ENCODE measurements at regions not wholly inside any gene's neighbourhood (a gene's known extent, or its start where the extent isn't known, plus 50 kb on each side); places are given as distances from the start of the nearest gene placed in this dataset.

DNA sequence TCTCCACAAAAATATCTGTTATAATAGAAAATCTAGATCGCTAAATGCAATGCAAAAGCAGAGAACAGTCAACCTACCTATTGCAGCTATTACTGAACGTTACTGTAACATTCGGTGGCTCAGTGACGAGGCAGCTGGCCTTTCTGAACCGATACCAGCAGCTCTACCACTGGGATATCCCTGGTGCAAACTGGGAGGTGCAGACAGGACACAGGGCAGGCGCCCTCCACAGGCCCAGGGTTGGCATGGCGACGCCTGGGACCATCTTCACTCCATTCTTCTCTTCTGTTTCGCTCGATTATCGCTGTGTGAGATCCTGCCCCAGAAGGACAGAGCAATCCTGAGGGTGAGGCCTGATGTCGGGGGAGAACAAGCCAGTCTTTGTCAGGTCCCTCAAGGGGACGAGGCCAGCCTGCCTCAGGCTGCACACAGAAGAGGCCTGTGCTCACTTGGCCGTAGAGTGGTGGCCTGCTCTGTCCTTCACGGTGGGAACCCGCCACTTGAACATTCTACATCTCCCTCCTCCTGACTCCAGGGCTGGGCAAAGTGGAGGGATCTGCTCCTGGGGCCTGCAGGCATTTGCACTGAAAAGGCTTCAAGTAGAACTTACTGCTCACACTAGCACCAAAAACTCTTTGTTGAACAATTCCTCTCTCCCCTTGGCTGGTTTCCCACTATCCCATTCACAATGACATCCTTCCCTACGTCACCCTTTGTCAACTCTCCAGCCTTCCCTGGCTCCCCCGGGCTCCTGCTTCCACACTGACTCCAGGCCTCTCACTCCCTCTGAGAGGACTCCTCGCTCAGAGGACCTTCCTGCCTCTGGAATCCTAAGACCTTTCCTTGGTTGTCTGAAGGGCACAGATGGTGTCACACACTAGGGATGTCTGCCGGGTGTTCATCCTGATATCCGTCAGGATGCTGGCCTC, 49.7 kb downstream of the CYRIA start:
- no peak for DNase-seq (ENCODE audit: low spot score)

DNA sequence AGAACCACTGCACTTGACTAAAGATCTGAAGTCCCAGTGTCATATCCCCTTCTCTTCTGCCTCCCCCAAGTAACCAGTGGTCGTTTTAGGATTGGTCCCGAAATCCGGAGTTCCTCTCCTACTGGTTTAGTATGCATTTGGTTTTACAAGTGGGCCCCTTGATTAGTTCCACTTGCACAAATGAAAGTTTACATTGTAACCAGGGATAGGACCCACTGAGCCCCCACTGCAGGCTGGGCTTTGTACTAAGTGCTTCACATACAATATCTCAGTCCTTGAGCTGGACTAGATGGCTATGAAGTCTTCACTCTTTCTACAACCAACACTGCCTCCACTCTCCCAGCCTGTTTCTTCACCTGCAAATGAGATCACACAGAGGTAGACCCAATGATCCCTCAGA, 50.4 kb downstream of the CYRIA start:
- DNase-seq (ENCODE audit: low spot score), result no peak

DNA sequence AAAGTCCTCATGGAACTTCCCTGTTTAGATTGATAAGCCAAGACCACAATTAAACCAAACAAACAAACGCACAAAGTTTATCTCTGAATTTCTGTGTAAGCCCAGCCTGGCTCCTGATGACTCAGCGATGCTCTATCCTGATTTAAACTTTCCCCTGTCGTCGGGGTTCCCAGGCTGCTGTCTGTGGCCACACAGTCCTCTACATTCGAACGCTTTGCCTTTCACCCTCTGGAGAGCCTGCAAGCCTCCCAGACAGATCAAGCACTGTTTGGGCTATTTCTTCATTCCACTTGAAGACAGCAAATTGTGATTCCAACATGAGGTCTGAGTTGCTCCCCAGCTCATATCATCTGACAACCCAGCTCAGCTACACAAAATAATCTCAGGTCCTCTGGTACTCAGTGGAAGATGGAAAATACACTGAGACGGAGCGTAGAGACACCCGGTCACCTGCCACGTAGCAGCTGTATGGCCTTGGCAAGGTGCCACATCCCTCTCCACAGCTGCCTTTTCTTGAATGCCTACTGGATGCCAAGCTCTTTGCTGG, 51.2 kb downstream of the CYRIA start:
- no peak for DNase-seq (ENCODE audit: low spot score)

DNA sequence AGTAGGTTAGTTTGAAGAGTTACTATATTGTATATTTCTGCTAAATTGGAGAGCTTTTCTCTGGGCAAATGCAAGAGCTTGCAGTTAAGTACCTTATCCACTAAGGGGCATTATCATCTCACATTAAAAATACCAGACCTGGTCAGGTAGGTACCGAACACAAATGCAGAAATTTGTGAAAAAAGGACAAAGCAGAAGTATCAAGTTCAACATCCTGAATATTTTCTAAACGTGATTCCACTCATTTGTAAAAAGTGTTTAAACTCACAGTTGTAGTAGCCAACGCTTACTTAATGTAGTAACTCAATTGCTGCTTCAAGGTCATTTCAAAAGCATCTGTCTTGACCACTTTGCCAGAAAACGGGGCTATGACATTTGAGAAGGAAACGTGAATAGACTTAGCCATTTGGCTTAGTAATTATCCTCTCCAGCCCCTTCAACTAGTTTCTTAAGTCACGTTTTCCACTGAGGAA, 52.1 kb downstream of the CYRIA start:
- no peak for DNase-seq (ENCODE audit: low spot score)

DNA sequence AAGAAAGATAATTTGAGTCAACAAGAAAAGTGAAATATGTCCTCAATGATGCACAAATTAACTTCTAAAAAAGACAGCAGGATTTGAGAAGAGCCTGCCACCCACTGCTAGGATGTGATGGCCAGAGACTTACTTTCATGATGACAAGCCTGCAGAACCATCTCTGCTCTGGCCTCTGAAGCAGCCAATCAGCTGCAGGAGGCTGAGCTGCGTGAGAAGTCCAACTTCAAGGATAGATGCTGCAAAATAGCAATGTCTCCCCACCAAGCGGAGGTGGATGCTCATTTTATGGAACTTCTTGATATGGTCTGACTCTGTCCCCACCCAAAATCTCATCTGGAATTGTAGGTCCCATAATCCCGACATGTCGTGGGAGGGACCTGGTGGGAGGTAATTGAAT, 53.1 kb downstream of the CYRIA start:
- DNase-seq (ENCODE audit: low spot score), result no peak

DNA sequence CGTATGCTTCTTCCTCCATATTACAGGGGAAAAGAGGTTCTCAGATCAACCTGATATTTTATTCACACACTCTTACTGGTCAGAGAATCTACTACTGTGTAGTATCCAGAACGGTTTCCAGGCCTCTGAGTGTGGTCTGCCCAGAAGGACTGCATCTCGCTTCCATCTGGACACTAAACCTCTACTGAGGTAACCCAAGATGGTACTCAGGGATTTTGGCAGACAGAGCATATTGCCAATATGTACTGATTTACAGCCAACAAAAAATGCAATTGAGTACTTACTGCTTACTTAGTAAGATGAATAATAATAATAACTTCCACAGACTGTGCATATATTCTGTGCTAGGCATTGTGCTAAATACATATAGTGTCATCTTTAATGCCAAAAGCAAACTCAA, 55.8 kb downstream of the CYRIA start:
- no peak for DNase-seq (ENCODE audit: low spot score)

DNA sequence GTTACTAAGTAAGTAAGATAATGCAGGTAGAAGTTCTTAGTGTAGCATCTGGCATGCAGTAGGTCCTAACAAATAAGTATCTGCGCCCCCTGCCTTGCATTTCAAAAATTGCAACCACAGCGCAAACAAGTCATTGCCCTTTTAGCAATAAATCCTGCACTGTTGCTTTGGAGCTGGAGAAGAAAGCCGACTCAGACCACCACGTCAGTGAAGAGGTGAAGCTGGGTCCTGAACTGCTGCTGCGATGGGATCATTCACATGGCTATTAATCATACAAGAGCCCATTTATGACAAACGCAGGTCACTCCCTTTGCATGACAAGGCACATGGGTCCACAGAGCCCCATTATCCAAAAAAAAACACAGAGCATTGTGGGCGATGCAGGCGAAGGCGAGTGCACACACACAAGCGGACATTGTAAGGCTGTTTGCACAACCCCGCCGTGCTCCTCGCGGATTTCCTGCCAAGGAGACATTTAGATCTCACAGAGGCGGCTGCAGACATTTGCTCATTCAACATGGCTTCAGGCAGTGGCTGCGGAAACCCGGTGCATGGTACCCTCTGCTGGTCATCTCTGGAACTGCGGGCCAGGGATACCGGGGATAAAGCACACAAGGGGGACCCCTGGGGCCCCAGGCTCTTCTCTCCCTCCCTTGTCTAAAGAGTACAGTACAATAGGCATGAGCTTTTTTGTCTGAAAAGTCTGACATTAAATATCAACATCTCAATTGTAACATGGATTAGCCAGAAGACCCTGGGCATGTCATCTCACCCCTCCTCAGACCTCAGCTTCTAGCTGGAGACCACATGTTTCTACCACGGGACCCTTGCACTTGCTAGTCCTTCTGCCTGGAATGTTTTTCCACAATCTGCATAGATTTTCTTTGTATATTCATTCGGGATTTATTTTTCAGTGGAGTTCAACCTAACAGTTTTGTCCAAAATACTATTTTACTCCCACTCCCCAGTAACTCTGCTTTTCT, 56.7 kb downstream of the CYRIA start:
- DNase-seq (ENCODE audit: low spot score), result peak; percentile 84

DNA sequence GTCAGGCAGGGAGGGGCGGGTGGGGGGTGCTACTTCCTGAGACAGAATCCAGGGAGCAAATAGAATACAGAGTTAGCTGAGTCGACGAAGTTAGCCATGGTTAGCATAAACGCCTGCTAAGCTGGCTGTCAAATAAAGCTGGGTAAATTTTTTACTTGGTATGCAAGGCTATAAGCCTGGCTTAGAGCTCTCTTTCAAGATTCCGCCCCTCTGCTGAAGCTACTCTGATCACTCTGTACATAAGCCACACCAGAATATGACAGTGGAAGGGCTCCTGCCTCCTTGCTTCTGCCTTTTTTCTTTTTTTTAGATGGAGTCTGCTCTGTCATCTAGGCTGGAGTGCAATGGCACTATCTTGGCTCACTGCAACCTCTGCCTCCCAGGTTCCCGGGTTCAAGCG, 58.3 kb downstream of the CYRIA start:
- DNase-seq (ENCODE audit: low spot score), result no peak

DNA sequence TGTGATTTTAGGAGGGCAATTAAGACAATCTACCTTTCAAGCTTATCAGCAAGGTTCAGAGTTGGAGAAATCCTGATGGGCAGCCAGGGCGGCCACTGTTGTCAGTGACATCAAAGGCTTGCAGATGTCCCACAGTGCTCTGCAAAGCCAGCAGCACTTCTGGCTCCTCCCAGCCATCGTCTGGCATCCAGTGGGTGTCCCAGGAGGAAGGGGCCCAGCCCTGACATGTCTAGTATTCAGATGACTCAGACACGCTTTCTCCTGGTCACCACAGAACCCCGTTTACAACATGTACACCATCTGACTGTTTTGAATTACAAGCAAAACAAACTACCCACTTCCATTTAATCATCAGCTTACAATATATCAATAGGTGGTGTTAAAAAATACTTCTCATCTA, 61.4 kb downstream of the CYRIA start:
- DNase-seq (ENCODE audit: low spot score), result no peak

DNA sequence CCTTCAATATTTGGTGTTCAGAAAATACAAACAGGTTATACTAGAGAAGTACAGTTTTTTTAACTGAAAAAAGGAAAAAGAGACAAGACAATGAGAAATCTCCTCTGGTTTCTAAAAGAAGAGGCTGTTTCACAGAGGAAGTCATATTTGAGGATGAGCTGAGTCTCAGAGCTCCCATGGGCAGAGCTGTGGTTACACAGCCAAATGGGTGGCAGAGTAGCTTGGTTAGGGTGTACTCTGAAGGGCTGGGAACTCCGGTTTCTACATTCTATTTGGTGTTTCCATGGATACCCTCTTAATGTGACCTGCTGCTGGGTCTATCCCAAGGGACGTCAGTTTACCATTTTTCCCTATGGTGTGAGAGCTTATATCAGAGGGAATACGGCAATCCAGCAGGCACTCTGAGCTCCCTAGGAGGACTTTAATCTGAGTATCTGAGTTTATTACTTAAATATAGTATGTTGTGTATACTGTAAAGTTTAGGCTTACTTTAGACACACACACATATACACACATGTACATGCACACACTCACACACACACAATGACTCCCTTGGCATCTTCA, 74.2 kb downstream of the CYRIA start:
- no peak for DNase-seq (ENCODE audit: low spot score)

DNA sequence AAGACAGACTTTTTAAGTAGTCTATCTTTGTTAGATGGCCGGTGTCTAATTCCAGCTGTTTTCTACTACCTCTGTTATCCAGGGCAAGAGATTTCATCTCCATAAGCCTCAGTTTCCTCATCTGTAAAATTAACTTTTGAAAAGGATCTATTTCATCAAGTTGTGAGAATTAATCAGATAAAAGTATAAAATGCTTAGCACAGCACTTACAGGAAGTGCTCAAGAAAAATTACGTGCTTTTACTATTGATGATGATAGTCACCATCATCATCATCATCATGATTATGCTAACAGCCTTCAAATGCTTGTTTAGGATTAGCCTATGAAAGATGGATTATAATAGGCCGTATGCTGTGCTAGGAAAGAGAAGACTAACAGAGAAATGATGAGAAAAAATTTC, 76.2 kb downstream of the CYRIA start:
- no peak for DNase-seq (ENCODE audit: low spot score)

DNA sequence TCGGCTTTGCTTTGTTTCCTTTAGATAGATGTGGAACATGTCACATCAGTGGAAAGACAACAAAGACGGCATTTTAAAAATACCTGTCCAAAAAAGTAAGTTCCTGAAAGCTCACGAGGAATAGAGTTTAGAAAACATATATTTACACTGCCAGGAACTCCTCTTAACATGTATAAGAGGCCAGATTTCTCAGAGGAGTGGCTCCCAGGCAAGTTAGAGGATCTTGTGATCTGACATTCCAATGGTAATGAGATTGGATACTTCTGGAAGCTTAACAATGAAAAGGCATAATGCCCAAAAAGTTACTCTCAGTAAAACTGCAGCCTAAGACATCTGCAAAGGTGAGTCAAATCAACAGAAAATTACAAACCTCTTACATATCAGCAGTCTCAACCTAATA, 77.1 kb downstream of the CYRIA start:
- DNase-seq (ENCODE audit: low spot score), result no peak

DNA sequence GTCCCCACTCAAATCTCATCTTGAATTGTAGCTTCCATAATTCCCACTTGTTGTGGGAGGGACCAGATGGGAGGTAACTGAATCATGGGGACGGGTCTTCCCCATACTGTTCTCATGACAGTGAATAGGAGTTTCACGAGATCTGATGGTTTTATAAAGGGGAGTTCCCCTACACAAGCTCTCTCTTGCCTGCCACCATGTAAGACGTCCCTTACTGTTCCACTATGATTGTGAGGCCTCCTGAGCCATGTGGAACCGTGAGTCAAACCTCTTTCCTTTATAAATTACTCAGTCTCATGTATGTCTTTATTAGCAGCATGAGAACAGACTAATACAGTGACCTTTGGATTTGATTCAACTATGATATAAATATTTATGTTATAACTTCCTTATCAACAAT, 78.0 kb downstream of the CYRIA start:
- no peak for DNase-seq (ENCODE audit: low spot score)

DNA sequence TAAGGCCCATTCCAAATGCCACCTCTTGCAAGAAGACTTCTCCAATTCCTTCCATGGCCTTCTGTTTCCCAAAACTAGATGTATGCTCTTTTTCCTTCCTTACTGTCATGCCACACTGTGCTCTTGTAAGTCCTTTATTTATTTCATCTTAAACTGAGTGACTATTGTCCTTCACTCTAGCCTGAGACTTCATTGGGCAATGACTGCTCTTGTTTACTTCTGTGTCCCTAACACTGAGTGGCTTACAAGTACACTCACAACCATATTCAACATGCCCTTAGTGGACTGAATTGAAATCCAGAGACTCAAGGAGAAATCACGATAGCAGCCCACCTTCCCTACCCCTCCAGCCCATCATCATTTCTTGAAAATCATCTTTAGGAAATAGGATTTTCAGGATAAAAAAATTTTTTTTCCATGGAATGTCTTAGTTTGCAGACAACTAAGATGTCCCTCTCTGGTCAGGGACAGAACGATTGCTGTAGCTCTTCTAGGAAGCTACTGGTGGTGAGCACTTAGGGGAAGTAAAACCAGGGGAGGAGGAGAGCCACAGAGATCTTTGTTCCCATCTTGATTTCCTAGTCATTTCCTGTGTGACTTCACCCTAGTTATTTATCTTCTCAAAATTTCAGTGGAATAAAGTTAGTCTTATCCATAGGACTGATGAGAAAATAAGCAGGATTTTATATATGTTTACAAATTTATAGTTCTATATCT, 80.7 kb downstream of the CYRIA start:
- no peak for DNase-seq (ENCODE audit: low spot score)

DNA sequence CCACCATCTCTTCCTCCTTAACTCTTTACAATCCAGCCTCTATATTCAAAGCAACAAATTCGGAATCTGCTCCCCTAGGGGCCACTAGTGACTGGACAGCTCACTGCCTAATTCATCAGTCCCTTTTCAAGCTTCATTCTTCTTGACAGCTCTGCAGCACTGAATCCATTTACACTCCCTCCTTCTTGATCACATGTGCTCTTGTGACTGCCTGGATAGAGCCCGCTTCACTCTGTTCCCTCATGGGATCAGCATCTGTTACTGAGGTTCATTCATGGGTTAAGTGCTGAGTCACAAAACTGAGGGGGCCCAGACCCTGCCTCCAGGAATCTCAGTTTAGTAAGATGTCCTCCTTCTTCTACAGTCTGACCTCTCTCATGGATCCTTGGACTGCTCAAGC, 81.5 kb downstream of the CYRIA start:
- DNase-seq (ENCODE audit: low spot score), result no peak

DNA sequence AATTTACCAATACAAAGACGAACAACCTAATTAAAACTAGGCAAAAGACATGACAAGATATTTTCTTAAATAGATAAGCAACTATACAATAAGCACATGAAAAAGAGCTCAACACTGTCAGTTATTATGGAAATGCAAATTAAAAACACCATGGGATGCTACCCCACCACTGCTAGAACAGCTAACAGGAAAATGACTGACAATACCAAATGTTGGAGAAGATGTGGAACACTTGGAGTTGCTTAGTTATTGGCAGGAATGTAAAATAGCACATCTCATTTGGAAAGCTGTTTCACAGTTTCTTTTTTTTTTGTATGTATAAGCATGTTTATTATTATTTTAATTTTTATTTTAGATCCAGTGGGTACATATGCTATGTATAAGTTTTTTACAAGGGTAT, 84.4 kb downstream of the CYRIA start:
- no peak for DNase-seq (ENCODE audit: low spot score)

DNA sequence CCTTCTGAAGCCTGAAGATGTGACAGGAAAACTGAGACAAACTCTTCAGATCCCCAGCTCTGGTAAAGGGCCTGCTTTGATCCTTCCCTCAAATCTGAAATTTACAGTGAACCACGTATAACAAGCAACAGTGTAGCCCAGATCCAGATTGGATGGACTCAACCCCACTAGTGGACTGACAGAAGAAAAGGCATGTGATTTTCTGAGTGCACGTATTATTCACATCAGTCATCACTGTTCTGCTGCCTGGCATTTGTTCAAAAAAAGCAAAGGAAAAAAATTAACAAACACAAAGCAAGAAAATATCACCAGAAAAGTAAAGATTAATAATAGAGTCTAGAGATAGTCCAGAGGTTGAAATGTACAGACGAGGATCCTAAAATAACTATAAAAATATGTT, 87.6 kb downstream of the CYRIA start:
- no peak for DNase-seq (ENCODE audit: low spot score)

DNA sequence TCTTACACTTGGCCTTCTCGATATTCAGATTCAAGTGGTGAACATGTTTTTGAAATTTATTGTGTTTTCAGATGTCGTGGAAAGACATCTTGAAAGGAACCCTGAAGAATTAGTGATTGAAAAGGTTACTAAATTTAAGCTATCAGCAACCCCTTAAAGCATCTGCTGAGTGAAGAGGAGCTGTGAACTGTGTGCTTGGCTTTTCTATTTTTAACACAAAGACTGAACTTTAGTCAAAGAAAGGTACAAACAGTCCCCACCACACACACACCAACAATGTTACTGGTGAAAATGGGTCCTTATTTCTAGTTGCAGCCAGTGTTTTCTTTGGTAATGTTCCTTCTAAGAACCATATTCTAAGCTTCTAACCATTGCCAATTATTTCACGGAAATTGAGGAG, 95.1 kb downstream of the CYRIA start:
- DNase-seq (ENCODE audit: low spot score), result no peak

DNA sequence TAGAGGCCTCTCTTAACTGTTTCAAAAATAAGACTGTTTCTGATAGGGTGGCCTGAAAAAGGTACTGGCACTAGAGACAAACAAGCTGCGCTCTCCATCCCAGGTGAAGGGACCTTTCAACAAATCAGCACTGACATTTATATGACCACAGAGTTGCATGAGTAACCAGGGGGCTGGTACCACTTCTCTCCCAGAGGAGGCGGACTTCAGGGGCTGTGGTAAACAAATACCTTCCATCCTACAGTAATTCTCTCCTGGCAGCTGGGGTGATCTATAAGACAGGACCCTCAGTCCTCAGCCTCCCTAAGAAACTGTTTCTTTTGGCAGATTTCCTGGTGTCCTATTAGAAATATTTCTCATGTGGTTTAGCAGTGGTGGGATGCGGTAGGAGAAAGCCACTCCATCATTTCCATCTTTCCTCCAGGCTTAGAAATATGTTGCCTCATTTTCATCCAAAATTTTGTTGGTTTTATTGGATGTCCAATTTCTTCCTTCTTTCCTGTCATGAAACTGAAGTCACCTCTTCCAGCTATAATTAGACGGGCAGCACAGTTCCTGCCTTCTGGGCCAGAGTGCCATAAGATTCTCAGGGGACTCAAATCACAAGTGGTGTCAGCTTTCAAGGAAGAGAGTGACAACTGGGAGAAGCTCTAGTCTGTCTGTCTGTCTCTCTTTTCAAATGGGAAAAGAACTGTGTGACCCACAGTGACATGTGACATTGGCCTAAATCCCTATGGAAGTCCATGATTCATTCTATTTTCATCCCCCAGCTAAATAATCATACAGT, 96.4 kb downstream of the CYRIA start:
- DNase-seq (ENCODE audit: low spot score), result no peak

DNA sequence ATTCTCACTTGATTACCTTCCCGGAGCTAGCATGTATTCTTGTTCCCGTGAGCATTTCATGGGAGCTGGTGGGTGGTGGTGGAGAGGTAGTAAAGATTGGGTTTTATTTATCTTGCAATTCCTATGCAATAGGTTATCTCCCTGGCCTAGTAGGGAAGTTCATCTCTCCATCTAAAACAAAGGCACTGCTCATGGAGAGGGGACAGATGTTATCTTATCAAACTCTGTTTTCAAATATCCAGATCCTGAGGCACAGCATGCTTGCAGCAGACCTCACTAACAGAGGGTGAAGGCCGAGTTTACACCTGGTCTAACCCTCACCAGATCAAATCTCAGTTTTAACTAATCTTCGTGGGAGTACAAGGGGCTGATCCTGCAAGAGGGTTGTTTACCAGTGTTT, 98.9 kb downstream of the CYRIA start:
- no peak for DNase-seq (ENCODE audit: low spot score)

DNA sequence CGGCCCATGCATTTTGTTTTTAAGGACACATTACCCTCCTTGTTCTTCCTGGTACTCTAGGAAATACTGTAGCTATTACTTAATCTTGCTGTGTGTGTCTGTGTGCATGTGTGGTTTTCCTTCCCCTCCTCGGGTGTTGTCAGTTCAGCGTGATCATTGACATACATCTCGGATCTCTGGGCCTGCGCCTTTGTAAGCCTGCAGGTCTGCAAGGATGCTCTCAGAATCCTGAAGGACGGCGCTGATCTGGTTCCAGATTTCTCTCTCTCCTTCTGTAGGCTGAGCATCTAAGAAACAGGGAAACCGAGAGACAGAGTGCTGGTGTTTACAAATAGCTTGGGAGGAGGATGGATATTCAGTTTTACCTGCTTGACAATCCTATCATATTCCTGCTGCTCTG, 100.2 kb downstream of the CYRIA start:
- DNase-seq (ENCODE audit: low spot score), result no peak
